K562 (cell line): ENCODE measurements at regions not wholly inside any gene's neighbourhood (a gene's known extent, or its start where the extent isn't known, plus 50 kb on each side); places are given as distances from the start of the nearest gene placed in this dataset.

Source experiments
- ELF1 ChIP-seq: fragments of 200-800 bp; sonication (Bioruptor generic); IDR thresholded peaks from 2 replicates; pipeline ENCODE4 v1.6.1; 2016; ENCODE audit warnings: missing genetic modification characterization, missing compliant biosample characterization
- IFI16 ChIP-seq: fragments of 250-450 bp; sonication (Bioruptor Pico); IDR thresholded peaks from 2 replicates; pipeline ENCODE4 v2.1.2; 2022; ENCODE audit warnings: mild to moderate bottlenecking, inconsistent platforms
- IRF2 ChIP-seq: sonication (generic); formaldehyde crosslinking; IDR thresholded peaks from 2 replicates; pipeline ENCODE4 v1.8.1; 2022; ENCODE audit warnings: mild to moderate bottlenecking, missing genetic modification reagents
- KLF13 ChIP-seq: fragments of 450-650 bp; IDR thresholded peaks from 2 replicates; pipeline ENCODE4 v1.6.1; 2016; ENCODE audit warnings: missing genetic modification characterization, low read depth, mild to moderate bottlenecking, missing compliant biosample characterization, moderate library complexity, borderline replicate concordance
- KLF16 ChIP-seq: IDR thresholded peaks from 2 replicates; pipeline ENCODE4 v1.6.1; 2016; ENCODE audit warnings: antibody characterized with exemption
- LARP7 ChIP-seq: fragments of 450-650 bp; IDR thresholded peaks from 2 replicates; pipeline ENCODE4 v1.6.1; 2016
- PRPF4 ChIP-seq: fragments of 200-400 bp; formaldehyde crosslinking; IDR thresholded peaks from one replicate; pipeline ENCODE4 v1.6.1; 2017; ENCODE audit warnings: low read length, low read depth, mild to moderate bottlenecking; ENCODE audit not compliant: insufficient read depth, poor library complexity, severe bottlenecking
- PYGO2 ChIP-seq: fragments of 450-650 bp; IDR thresholded peaks from 2 replicates; pipeline ENCODE4 v1.6.1; 2016; ENCODE audit warnings: mild to moderate bottlenecking, missing genetic modification characterization, moderate library complexity, missing compliant biosample characterization
- SMARCE1 ChIP-seq: fragments of 450-650 bp; IDR thresholded peaks from 2 replicates; pipeline ENCODE4 v1.7.1; 2016; ENCODE audit warnings: mild to moderate bottlenecking
- TOE1 ChIP-seq, 2 experiments: fragments of 450-650 bp in 1 of 2; sonication (generic) in 1 of 2; formaldehyde crosslinking in 1 of 2; IDR thresholded peaks; 2 replicates each; pipeline versions ENCODE4 v1.7.1 to v1.8.0; 2016 to 2022; ENCODE audit warnings: borderline replicate concordance in 2 of 2, mild to moderate bottlenecking in 2 of 2, antibody characterized with exemption in 1 of 2, inconsistent platforms in 1 of 2, low read depth in 1 of 2, missing genetic modification reagents in 1 of 2, moderate library complexity in 1 of 2
- ZNF175 ChIP-seq: fragments of 200-800 bp; sonication (Bioruptor generic); IDR thresholded peaks from 2 replicates; pipeline ENCODE4 v1.6.1; 2016; ENCODE audit warnings: low read depth, mild to moderate bottlenecking, missing genetic modification characterization, missing compliant biosample characterization
- ZNF263 ChIP-seq: sonication (generic); formaldehyde crosslinking; IDR thresholded peaks from 2 replicates; pipeline ENCODE4 v1.8.0; 2022; ENCODE audit warnings: mild to moderate bottlenecking, missing genetic modification reagents, borderline replicate concordance
- ZNF507 ChIP-seq: conservative IDR thresholded peaks from 2 replicates; pipeline ENCODE4 v1.6.1; 2017; ENCODE audit warnings: missing genetic modification characterization, missing compliant biosample characterization
- TF ChIP-seq, protein P1 (sequence below): fragments of 250-450 bp; sonication (Bioruptor Pico); IDR thresholded peaks from 2 replicates; pipeline ENCODE4 v1.4.0; 2020
- TF ChIP-seq, protein P2 (sequence below): fragments of 450-650 bp; IDR thresholded peaks from 2 replicates; pipeline ENCODE4 v1.6.1; 2016; ENCODE audit warnings: mild to moderate bottlenecking
- TF ChIP-seq, protein P3 (sequence below): fragments of 450-650 bp; formaldehyde crosslinking; IDR thresholded peaks from 2 replicates; pipeline ENCODE4 v1.4.0; 2022; ENCODE audit warnings: mild to moderate bottlenecking, moderate library complexity
- TF ChIP-seq, protein P4 (sequence below), 2 experiments: fragments of 200-800 bp in 1 of 2; sonication (Bioruptor generic) in 1 of 2; sonication (generic) in 1 of 2; formaldehyde crosslinking in 1 of 2; IDR thresholded peaks in 1 of 2; conservative IDR thresholded peaks in 1 of 2; 2 replicates each; pipeline versions ENCODE4 v1.5.0 to v1.6.1; 2016 to 2020; ENCODE audit warnings: missing compliant biosample characterization in 1 of 2, missing genetic modification characterization in 1 of 2, missing genetic modification reagents in 1 of 2
- TF ChIP-seq, protein P5 (sequence below): IDR thresholded peaks from 2 replicates; pipeline ENCODE4 v1.6.1; 2011; ENCODE audit warnings: borderline replicate concordance, low read depth, mild to moderate bottlenecking, moderate library complexity, low read length; ENCODE audit not compliant: insufficient read depth, poor library complexity, severe bottlenecking

DNA sequence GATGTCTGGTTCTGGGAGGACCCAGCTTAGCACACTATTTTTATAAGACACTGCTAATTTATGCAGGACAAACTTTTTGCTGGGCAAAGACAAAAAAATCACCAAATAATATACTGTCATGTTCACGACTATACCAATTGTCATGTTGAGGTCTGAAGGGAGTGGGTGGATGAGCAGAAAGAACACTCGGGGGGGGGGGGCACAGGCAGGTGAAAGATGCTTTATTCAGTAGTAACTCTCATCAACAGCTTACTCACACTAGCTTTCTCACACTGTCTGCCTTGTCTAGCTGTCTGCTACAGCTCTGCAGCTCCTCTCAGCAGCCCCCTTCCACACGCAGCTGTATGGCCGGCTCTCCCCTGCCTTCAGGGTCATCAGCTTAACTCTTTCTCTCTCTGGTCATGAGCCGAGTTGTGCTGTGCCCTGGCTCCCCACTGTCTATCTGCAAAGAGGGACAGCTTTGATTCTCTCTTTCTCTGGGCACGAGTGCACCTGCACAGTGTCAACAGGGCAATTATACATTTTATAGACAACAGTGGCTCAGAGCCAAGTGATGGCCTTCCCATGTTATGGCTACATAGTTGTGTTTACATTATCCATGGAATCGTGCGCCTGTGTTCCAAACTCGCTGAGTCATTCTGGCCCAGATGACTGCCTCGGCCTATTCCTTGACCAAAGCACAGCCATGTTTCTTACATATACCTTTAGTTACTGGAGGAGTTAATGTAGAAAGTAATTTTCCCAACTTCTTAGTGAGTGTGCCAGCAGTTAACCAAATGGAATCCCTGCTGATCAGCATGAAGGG lies 187.7 kb upstream of the PRSS16 start (continued):
- TF ChIP-seq KLF16 (no peak), LARP7 (no peak), IFI16 (no peak), IRF2 (no peak), ZNF263 (CRISPR knock-in tag) (no peak), PYGO2 (tag) (peak; percentile 86), ZNF507 (peak; percentile 41), SMARCE1 (no peak), KLF13 (peak; percentile 32; the same call in 1 of the 2 replicates), ELF1 (tag) (no peak), ZNF175 (CRISPR knock-in tag) (peak; percentile 88), PRPF4 (no peak), TOE1 (IDR thresholded peaks at IDR 0.05; ENCODE audit: borderline replicate concordance) (no peak), TOE1 (CRISPR knock-in tag; IDR thresholded peaks at IDR 0.05; ENCODE audit: borderline replicate concordance, low read depth) (no peak)
- TF ChIP-seq, protein P1, sequence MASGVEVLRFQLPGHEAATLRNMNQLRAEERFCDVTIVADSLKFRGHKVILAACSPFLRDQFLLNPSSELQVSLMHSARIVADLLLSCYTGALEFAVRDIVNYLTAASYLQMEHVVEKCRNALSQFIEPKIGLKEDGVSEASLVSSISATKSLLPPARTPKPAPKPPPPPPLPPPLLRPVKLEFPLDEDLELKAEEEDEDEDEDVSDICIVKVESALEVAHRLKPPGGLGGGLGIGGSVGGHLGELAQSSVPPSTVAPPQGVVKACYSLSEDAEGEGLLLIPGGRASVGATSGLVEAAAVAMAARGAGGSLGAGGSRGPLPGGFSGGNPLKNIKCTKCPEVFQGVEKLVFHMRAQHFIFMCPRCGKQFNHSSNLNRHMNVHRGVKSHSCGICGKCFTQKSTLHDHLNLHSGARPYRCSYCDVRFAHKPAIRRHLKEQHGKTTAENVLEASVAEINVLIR (CRISPR knock-in tag): no peak
- TF ChIP-seq, protein P2, sequence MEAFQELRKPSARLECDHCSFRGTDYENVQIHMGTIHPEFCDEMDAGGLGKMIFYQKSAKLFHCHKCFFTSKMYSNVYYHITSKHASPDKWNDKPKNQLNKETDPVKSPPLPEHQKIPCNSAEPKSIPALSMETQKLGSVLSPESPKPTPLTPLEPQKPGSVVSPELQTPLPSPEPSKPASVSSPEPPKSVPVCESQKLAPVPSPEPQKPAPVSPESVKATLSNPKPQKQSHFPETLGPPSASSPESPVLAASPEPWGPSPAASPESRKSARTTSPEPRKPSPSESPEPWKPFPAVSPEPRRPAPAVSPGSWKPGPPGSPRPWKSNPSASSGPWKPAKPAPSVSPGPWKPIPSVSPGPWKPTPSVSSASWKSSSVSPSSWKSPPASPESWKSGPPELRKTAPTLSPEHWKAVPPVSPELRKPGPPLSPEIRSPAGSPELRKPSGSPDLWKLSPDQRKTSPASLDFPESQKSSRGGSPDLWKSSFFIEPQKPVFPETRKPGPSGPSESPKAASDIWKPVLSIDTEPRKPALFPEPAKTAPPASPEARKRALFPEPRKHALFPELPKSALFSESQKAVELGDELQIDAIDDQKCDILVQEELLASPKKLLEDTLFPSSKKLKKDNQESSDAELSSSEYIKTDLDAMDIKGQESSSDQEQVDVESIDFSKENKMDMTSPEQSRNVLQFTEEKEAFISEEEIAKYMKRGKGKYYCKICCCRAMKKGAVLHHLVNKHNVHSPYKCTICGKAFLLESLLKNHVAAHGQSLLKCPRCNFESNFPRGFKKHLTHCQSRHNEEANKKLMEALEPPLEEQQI: no peak
- TF ChIP-seq, protein P3, sequence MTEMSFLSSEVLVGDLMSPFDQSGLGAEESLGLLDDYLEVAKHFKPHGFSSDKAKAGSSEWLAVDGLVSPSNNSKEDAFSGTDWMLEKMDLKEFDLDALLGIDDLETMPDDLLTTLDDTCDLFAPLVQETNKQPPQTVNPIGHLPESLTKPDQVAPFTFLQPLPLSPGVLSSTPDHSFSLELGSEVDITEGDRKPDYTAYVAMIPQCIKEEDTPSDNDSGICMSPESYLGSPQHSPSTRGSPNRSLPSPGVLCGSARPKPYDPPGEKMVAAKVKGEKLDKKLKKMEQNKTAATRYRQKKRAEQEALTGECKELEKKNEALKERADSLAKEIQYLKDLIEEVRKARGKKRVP (CRISPR knock-in tag): no peak
- TF ChIP-seq, protein P4, sequence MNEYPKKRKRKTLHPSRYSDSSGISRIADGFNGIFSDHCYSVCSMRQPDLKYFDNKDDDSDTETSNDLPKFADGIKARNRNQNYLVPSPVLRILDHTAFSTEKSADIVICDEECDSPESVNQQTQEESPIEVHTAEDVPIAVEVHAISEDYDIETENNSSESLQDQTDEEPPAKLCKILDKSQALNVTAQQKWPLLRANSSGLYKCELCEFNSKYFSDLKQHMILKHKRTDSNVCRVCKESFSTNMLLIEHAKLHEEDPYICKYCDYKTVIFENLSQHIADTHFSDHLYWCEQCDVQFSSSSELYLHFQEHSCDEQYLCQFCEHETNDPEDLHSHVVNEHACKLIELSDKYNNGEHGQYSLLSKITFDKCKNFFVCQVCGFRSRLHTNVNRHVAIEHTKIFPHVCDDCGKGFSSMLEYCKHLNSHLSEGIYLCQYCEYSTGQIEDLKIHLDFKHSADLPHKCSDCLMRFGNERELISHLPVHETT (CRISPR knock-in tag; conservative IDR thresholded peaks at IDR 0.05 in 1 of 2, IDR thresholded peaks at IDR 0.05 in 1 of 2): peak in 1 of 2 experiments; percentile 87; a peak in 2 of 4 replicates
- TF ChIP-seq, protein P5, sequence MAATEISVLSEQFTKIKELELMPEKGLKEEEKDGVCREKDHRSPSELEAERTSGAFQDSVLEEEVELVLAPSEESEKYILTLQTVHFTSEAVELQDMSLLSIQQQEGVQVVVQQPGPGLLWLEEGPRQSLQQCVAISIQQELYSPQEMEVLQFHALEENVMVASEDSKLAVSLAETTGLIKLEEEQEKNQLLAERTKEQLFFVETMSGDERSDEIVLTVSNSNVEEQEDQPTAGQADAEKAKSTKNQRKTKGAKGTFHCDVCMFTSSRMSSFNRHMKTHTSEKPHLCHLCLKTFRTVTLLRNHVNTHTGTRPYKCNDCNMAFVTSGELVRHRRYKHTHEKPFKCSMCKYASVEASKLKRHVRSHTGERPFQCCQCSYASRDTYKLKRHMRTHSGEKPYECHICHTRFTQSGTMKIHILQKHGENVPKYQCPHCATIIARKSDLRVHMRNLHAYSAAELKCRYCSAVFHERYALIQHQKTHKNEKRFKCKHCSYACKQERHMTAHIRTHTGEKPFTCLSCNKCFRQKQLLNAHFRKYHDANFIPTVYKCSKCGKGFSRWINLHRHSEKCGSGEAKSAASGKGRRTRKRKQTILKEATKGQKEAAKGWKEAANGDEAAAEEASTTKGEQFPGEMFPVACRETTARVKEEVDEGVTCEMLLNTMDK: no peak
